Stimulated activated CD4-positive, alpha-beta T cell treated with anti-CD3 and anti-CD28 coated beads, Interleukin-2, amount 100 ng/mL, for 24 hours (primary cell): ENCODE measurements at regions not wholly inside any gene's neighbourhood (a gene's known extent, or its start where the extent isn't known, plus 50 kb on each side); places are given as distances from the start of the nearest gene placed in this dataset.
"Not testable (repeated sequence)": the region's sequence is repeated elsewhere in the genome, so short reads cannot be mapped to it uniquely, and the experiment has no call there.

Experiments
- DNase-seq, 2 donors: peaks; one replicate each; pipeline ENCODE4 v3.0.0-alpha.2; 2020

DNA sequence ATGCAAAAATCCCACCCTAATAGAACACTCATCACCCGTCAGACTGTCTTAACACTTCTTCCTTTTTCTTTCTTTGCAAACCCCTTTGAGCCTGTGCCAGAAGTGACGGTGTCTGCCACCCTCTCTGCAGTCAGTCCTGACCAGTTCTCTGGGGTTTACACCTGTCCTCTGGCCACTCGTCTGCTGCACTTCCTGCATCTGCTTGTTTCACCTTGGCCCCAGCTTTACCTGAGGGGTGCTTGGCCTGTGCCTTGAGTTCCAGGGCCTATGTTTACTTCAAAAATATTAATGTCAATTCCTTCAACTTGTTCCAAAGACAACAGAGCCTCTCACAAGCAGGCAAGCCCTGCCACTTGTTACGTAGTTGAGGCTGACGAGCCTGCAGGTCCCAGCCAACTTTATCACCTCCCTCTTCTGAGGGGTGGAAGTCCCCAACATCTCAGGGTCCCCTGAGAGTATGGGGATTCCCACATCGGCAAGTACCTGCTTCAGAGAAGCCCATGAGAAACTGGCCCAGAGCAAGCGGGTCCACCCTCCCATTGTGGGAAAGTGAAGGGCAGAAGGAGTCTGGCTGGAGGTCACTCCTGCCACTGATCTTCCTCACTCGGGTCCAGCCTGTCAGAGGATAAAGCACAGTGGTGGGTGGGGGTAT is 205.4 kb downstream of the DAD1 start:
- DNase-seq, result no peak

DNA sequence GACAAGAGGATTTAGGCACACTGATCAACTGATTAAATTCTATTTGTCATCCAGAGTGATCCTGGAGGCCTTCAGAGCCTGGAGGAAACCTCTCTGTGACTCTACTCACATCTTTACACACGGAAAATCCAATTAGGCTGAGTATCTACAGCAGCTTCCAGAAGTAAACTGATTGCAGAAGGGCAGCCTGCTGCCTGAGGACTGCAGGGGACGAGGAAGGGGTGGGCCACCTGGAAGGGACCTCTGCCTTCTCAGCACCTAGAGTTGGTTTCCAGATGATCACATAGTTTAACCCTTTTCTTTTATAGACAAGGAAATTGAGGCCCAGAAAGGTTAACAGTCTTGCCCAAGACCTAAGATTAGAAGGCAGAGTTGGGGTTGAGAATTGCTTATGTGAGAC is 206.1 kb downstream of the DAD1 start:
- no peak for DNase-seq

DNA sequence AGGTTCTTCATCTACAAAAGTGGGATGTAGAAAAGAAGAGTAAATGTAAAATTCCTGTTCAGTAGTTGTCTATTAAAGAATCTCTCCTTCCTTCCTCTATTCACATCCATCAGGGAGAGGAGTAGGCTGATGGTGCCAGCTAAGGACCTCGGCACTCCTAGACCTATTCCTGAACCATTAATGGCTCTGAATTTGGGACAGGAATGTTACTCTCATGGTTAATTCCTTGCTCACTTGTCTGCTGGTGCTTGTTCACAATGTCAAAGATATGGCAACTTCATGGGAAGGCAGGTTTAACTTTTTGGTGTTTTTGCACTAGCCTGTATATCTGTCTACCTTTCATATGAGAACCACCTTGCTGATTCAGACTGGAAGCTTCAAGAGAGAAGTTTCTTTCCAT is 206.6 kb downstream of the DAD1 start:
- no peak for DNase-seq

DNA sequence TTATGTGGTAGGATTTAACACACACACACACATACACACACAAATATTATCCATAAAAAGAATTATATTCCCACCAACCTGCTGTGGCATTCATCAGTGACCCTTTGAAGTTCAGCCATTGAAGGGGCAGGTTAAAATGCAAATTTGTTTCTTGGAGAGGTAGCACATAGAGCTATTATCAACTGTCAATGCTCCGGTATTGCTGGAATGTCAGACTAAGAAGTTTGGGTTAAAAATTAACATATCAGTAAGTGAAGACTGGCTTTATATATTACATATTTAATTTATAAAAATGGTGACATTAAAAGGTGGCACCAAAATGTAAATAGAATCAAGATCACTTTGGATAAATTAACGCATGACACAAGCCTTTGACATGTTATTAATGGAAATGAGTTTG is 207.3 kb downstream of the DAD1 start:
- no peak for DNase-seq

DNA sequence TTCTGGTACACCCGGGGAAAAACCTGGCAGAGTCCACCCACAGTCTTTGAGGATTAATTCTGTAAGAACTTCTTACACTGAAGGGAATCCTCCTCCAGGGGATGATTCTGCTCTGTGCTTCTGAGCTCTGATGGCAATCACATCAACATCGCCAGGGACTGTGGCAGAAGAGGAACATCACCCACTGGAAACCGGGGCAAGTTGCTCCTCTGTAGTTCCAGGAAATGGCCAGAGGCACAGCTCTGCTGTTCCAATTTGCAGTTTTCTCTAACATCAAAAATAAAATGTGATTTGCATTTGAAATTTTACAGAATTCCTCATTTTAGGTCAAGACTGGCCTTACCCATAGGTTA is 207.6 kb downstream of the DAD1 start:
- DNase-seq, result no peak

DNA sequence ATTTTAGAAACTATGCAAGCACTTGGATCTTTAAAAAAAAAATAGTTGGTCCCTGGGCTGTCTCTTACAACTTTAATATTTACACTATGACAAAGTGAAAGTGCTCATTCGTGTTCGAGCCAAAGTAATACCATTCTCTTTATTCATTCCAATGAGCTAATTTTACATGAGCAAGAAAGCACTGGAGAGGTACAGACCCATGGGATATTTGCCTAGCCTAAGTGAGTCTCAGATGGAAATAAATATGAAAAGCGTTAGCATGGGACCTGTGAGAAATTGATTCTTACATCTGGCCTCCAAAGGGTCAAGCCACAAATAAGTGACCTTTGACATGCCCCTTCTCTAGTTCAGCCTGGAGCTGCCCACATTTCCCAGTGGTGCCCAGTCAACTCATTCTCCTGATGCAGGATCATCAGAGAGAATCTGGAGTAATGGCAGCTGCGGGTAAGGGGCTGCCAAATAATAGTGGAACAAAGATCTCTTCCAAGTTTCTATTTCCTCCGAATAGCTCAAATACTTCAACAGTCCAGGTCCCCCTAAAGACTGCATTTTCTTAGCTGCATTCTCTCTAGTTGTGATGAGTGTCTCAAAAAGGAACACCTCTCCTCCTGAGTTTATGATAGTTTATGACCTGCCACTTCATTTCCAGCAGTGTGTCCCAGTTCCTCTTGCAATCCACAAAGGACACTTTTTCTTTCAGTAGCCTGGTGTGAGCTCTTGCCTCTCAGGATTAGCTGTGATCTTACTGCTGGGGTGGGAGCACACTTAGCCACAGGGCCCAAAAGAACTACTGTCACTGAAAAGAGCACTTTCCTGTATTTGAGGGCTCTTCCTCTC is 208.2 kb downstream of the DAD1 start:
- DNase-seq, result no peak

DNA sequence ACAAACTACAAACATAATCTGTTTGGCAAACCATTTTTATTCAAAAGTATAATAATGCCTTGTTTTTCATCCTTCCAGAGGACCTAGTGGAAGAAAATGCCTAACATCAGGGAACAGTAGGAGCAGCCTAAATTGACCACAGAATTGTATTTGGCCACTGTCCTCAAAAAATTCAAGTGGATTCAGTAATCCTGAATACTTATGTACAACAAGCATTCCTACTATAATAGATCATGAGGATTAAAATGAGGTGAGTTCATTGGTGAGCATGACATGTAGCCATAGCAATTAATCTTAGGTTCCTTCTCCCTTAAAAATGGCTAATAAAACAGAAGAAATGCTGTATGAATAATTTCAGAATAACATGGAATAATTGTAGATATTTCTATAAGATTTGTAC is 209.3 kb downstream of the DAD1 start:
- no peak for DNase-seq

DNA sequence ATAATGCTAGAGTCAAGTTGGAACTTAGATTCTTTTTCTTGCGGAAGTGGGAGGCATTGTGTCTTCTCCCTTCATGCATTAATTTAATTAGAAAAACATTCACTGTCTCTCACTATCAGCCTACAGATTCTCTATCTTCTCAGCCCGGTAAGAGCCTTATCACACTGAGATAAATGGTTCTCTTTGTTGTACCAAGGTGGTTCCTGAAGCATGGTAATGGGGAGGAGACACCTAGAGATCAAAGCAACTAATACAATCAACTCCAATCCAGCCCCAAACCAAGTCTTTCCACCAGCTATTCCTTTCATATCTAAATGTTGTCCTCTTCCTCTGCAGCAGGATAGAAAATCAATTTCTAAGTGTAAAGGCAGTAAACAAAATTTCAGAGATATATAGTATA is 210.8 kb downstream of the DAD1 start:
- DNase-seq, result no peak

DNA sequence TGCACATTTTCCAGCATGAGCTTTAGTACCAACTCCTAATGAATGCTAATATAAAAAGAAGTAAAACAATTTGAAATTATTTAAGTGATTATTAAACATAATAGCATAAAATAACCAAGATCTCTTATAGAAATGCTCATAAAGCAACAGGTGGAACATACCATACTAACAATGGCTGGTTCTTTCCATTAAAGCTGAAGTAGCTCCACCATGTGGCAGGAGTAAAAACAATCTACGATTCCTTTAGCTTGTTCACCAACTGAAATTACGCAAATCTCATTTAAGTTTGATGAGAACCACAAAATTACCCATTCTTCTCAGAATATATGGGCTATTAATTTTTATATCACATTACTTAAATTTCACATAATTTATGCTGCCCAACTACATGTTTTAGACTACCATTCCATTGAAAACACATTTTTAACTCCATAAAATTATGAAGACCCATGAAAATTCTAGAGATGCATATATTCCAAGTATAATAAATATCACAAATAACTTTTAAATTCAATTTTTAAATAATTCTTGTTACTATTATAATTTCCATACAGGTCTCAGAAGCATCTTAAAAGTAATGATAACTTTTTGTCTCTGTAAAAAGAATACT is 213.6 kb downstream of the DAD1 start:
- DNase-seq, result no peak

DNA sequence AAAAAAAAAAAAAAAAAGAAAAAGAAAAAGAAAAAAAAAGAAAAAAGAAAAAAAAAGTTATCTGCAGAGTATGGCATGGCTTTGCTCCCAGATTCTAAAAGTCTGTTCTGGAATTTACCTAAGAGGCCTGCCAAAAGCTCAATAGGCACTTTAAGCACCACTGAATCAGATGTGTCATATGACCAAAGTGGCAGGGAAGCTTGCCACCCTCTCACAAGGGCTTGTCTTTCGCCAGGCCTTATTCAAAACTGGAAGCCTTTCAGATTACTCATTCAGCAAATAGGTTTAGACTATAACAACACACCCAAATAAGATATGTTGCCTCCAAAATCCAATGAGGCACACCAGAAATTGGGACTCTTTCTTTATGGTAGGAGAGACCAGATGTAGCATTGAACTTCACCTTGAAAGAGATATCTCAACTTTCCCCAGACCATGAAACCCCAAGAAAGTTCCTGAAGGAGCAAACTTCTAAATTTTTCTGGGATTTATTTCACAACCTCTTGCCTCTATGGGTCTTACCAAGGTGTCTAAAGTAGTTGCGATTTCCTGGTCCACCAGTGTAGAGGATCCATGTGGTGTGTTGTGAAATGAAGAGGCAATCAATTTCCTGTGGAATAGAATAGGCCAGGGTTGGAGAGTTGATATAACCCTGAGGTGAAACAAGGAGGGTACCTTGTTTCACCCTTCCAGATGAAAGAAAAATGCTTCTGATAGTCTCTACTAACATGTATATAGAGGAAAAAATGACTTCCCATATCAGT is 218.8 kb downstream of the DAD1 start:
- DNase-seq, result no peak

DNA sequence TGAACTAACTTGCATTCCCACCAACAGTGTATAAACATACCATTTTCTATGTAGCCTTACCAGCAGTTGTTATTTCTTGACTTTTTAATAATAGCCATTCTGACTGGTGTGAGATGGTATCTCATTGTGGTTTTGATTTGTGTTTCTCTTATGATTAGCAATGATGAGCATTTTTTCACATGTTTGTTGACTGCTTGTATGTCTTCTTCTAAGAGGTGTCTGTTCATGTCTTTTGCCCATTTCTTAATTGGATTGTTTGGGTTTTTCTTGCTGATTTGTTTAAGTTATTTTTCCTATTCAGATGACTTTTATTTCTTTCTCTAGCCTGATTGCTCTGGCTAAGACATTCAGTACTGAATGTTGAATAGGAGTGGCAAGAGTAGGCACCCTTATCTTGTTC is 230.3 kb downstream of the DAD1 start:
- no peak for DNase-seq

DNA sequence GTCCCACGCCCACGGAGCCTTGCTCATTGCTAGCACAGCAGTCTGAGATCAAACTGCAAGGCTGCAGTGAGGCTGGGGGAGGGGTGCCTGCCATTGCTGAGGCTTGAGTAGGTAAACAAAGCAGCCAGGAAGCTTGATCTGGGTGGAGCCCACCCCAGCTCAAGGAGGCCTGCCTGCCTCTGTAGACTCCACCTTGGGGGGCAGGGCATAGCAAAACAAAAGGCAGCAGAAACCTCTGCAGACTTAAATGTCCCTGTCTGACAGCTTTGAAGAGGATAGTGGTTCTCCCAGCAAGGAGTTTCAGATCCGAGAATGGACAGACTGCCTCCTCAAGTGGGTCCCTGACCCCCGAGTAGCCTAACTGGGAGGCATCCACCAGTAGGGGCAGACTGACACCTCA is 239.7 kb downstream of the DAD1 start:
- not testable (repeated sequence) for DNase-seq

DNA sequence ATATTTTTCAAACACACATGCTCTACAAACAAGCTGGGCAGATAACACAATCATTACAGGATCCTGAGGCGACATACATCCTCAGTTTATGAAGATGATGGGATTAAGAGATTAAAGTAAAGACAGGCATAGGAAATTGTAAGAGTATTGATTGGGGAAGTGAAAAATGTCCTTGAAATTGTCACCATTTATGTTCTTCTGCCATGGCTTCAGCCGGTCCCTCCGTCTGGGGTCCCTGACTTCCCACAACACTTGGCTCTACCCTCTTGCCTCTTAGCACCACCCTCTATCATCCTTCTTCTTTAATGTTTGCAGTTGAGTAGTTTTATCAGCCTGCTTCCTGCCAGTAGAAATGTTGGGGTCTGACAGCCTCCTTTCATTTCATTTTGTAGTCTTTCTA is 244.4 kb downstream of the DAD1 start:
- DNase-seq, result no peak

DNA sequence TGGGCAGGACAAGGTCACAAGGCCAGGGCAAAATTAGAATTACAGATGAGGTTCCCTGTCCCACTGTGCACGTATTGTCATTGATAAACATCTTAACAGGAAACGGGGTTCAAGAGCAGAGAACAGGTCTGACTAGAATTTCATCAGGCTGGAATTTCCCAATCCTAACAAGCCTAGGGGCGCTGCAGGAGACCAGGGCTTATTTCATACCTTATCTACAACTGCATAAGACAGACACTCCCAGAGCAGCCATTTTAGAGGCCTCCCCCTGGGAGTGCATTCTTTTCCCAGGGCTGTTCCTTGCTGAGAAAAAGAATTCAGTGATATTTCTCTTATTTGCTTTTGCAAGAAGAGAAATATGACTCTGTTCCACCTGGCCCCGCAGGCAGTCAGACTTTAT is 244.8 kb downstream of the DAD1 start:
- DNase-seq, result not testable (repeated sequence)

DNA sequence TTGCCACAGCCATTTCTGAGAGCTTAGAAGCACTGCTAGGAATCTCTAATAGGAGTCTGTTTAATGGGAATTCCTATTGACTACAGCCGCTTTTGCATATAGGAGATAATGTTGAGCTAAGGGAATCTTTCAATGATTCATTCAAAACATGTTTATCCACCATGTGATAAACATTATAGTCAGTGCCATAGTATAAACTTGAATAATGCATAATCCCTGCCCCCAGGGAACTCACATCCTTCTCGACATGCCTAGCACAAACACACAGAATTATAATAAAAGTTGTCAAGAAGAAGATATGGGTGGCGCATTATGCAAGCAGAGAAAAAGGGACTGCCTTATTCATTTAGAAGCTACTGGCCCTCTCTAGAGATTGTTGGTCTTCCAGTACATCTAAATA is 248.0 kb downstream of the DAD1 start:
- DNase-seq, result no peak

DNA sequence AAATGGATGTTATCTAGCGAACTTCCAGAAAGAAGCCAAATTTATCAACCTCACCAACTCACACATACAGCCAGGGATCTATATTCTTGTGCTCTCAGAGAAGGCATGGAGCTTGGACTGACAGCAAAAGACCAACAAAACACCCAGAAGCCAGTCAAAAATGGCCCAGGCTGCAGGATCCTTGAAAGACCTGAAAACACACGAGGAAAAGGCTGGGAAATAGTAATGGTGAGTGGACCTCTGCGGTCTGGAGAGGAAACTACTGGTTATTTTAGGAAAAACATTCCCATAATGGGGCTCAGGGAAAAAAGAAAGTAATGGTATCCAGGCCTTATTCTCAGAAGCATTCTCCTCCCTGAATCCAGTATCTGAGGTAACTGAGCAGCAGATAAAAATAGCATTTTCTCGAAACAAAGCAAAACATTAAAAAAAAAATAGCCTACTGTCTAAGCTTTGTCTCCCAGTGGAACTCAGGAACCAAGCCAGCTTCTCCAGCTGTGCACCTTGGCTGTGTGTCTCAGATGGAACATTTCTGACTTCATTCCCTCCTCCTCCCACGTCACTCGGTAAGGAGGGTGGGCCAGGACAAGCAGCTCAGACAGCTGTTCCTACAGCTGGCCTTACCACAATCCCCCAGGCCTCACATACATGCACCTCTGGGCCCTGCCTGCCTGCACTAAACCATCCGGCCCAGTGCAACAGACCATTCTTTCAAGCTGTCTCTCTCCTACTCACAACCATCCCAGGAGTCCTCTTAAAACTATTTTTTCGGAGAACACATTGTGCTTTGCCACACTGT is 249.9 kb downstream of the DAD1 start:
- DNase-seq, result no peak

DNA sequence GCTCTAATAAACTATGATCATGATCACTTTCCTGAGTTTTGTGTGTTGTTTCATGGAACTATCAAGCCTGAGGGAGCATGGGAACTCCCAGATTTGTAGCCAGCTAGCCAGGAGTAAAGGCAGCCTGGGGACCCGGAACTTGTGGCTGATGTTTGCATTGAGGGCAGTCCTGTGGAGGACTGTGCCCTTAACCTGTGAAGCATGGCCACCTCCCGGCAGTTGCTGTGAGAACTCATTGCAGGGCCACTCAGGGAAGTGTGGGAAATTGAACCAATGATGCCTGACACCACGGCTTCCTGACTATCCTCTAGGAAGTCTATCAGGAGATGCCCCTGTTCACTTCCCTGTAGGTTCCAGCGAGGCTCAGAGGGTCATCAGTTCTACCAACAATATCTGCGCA is 250.6 kb downstream of the DAD1 start:
- no peak for DNase-seq

DNA sequence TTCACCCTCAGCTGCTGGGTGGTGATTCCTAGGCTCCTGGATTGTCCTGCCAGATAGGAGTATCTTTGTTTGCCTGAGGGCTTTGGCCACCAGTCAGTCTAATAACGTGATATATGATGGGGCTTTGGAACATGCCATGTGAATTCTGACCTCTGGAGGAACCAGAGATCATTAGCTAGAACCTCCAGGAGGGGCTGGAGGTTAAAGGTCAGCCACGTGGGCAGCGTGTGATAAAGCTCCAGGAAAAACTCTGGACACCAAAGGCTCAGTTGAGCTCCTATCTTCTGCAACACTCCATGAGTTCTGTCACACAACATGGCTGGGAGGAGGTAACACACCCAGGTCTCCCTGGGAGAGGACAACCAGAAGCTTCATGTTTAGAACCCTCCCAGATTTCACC is 251.1 kb downstream of the DAD1 start:
- no peak for DNase-seq

DNA sequence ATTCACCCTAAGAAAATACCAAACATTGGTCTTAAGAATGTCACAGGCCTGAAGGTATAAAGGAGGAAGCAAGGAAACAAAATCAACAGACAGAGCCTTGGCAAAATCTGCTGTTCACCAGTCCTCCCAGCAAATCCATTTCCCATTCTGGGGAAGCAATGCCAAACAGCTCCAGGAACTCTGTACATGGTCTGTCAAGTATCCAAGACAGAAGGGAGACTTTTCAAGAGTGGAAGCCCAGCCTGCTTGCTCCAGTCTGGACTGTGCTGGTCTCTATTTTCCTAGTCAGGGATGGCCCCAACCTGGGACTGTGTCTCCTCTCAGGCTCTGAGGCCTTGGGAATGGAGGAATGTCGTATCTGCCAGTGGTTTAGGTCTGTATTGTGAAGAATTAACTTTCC is 251.5 kb downstream of the DAD1 start:
- no peak for DNase-seq

DNA sequence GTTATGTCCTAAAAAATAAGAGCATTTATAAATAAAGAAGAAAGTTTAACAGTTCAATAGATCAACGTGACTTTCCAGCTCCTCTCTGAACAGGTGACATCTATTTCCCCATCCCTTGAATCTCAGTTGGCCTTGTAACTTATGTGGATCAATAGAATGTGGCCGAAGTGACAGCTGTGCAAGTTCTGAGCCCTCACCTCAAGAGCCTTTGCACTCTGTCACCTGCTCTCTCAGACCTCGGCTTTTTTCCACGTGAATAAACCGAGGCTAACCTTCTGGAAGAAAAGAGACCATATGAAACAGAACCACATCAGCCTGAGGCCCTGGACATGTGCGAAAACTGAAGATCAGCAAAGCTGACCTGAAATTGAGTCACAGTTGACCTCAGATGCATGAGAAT is 253.0 kb downstream of the DAD1 start:
- no peak for DNase-seq

DNA sequence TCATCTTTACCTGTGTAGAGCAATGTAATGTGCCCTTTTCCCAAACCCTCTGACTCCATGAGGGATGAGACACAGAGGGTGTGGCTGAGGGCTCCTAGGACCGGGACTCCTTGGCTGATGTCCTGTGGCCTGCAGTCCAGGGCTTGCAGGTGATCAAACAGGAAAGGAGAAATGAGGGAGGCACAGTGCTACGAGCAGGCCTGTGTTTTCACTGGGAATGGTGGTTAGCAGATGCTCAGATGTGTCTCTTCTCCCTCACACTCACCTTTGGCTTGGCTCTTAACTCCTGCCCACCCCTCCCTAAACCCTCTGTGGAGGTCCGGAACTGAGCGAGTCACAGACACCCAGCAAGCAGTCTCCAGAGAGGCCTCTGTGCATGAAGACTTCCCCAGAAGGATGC is 254.4 kb downstream of the DAD1 start:
- no peak for DNase-seq

DNA sequence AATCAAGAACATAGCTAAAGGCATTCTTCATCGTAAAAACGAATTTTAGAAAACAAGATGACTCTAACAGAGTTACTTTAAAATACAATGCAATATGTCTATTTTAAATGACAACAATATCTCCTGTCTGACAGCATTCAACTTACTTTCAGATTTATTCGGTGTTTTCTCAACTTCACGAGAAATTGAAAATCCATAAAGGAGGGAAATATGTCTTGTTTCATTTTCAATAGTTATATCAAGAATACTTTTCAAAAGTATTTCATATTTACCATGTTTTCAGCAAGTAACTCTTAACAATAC is 254.8 kb downstream of the DAD1 start:
- DNase-seq, result no peak
